ENCODE measurements at regions not wholly inside any gene's neighbourhood (a gene's known extent, or its start where the extent isn't known, plus 50 kb on each side); places are given as distances from the start of the nearest gene placed in this dataset.

GRCh38 chr2:212732860-212733259, 194.3 kb upstream of the ERBB4 start:
- H4K20me1 ChIP-seq (replicated peaks; ENCODE audit: control insufficient read depth, extremely low read depth, insufficient read depth, low read length), result no peaks in the 10 kb centered on the region
- no peak overlapping the region for H3K9ac ChIP-seq (replicated peaks; ENCODE audit: extremely low read depth, insufficient read depth, low read length)
- no peak for DNase-seq (ENCODE audit: low read depth, low spot score)
- BruUV-seq (replicated peaks), result no TSS peak
- H3K27me3 ChIP-seq (ENCODE audit: control insufficient read depth in 2 of 2, insufficient read depth in 2 of 2, low read length in 2 of 2), result no peaks in the 10 kb centered on the region
- no peak for FAIRE-seq
- H3K36me3 ChIP-seq (ENCODE audit: control insufficient read depth in 2 of 2, extremely low read depth in 1 of 2, insufficient read depth in 2 of 2, low read length in 2 of 2), result no peaks in the 10 kb centered on the region
- H3K9me3 ChIP-seq (replicated peaks; ENCODE audit: control insufficient read depth, insufficient read depth, low read length), result no peaks in the 10 kb centered on the region
- H3K4me2 ChIP-seq (ENCODE audit: insufficient read depth, low read length), result no peak overlapping the region
- H2AFZ ChIP-seq (ENCODE audit: low read depth, low read length), result no peak overlapping the region
- no peak overlapping the region for H3K27ac ChIP-seq (ENCODE audit: insufficient read depth, low read depth, low read length)
- H3K79me2 ChIP-seq (ENCODE audit: control insufficient read depth, insufficient read depth, low read length), result no peaks in the 10 kb centered on the region
- H3K4me3 ChIP-seq (replicated peaks in 1 of 3; ENCODE audit: insufficient read depth in 1 of 3, low read depth in 1 of 3, low read length in 3 of 3), result no peak overlapping the region
- ChIA-PET POLR2A (no interaction called here), CTCF (no interaction called here)
- intact Hi-C loops (cut with micrococcal nuclease) (no loop called here), dilution Hi-C loops (cut with MboI; ENCODE audit: extremely low pct_ligation_motif_present, low sequenced_read_pairs) (no loop called here)
- H3K9me1 ChIP-seq (replicated peaks; ENCODE audit: control insufficient read depth, extremely low read depth, insufficient read depth, low read length), result no peaks in the 10 kb centered on the region
- TF ChIP-seq POLR2A (IDR thresholded peaks at IDR 0.05; ENCODE audit: low read depth, low read length) (no peak), JUN (IDR thresholded peaks at IDR 0.05; ENCODE audit: borderline replicate concordance, insufficient read depth, insufficient read length, low read depth) (no peak), GATA2 (IDR thresholded peaks at IDR 0.05; ENCODE audit: insufficient read depth, insufficient read length, low read depth, low read length) (no peak), POLR2AphosphoS5 (IDR thresholded peaks at IDR 0.05; ENCODE audit: insufficient read depth, low read depth, low read length) (no peak), EZH2 (IDR thresholded peaks at IDR 0.05; ENCODE audit: borderline replicate concordance, low read depth, low read length, severe bottlenecking) (no peak)
- TF ChIP-seq, protein P1, sequence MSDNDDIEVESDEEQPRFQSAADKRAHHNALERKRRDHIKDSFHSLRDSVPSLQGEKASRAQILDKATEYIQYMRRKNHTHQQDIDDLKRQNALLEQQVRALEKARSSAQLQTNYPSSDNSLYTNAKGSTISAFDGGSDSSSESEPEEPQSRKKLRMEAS (IDR thresholded peaks at IDR 0.05; ENCODE audit: insufficient read depth, insufficient read length), result no peak
- no peaks in the 10 kb centered on the region for H3K4me1 ChIP-seq (ENCODE audit: control insufficient read depth, extremely low read depth, insufficient read depth, low read length)

- H4K20me1 ChIP-seq (replicated peaks; ENCODE audit: control insufficient read depth, extremely low read depth, insufficient read depth, low read length), result no peaks in the 10 kb centered on the region
- H3K4me3 ChIP-seq (replicated peaks in 1 of 3; ENCODE audit: insufficient read depth in 1 of 3, low read depth in 1 of 3, low read length in 3 of 3), result no peak overlapping the region
- POLR2A ChIA-PET, result interaction anchor here (0.5 kb wide), 1 partner anchor 70 kb away, joined by 4 read pairs; no protein-coding TSS in a partner anchor
- no peaks in the 10 kb centered on the region for H3K9me1 ChIP-seq (replicated peaks; ENCODE audit: control insufficient read depth, extremely low read depth, insufficient read depth, low read length)
- no peak overlapping the region for H3K4me2 ChIP-seq (ENCODE audit: insufficient read depth, low read length)
- TF ChIP-seq JUN (IDR thresholded peaks at IDR 0.05; ENCODE audit: borderline replicate concordance, insufficient read depth, insufficient read length, low read depth) (no peak), POLR2AphosphoS5 (IDR thresholded peaks at IDR 0.05; ENCODE audit: insufficient read depth, low read depth, low read length) (no peak), POLR2A (IDR thresholded peaks at IDR 0.05; ENCODE audit: low read depth, low read length) (no peak)
- no peak overlapping the region for H3K27ac ChIP-seq (ENCODE audit: insufficient read depth, low read depth, low read length)
- H3K4me1 ChIP-seq (ENCODE audit: control insufficient read depth, extremely low read depth, insufficient read depth, low read length), result no peaks in the 10 kb centered on the region
- BruUV-seq (replicated peaks), result no TSS peak
- DNase-seq (ENCODE audit: low read depth, low spot score) (no peak), FAIRE-seq (no peak)
- H2AFZ ChIP-seq (ENCODE audit: low read depth, low read length), result no peak overlapping the region
- no peak overlapping the region for H3K9ac ChIP-seq (replicated peaks; ENCODE audit: extremely low read depth, insufficient read depth, low read length)
- no peaks in the 10 kb centered on the region for H3K9me3 ChIP-seq (replicated peaks; ENCODE audit: control insufficient read depth, insufficient read depth, low read length)
- H3K79me2 ChIP-seq (ENCODE audit: control insufficient read depth, insufficient read depth, low read length), result no peaks in the 10 kb centered on the region
- CTCF ChIA-PET, result no interaction called here
- H3K36me3 ChIP-seq (ENCODE audit: control insufficient read depth in 2 of 2, extremely low read depth in 1 of 2, insufficient read depth in 2 of 2, low read length in 2 of 2), result no peaks in the 10 kb centered on the region
- no peaks in the 10 kb centered on the region for H3K27me3 ChIP-seq (ENCODE audit: control insufficient read depth in 2 of 2, insufficient read depth in 2 of 2, low read length in 2 of 2)
- dilution Hi-C loops (cut with MboI; ENCODE audit: extremely low pct_ligation_motif_present, low sequenced_read_pairs), result no loop called here
- intact Hi-C loops (cut with micrococcal nuclease), result no loop called here
Measured at GRCh38 chr2:212730994-212731393, 192.4 kb upstream of the ERBB4 start.
